ENCODE measurements at regions not wholly inside any gene's neighbourhood (a gene's known extent, or its start where the extent isn't known, plus 50 kb on each side); places are given as distances from the start of the nearest gene placed in this dataset.

GRCh38 chr16:87127061-87127765 lies 190.0 kb downstream of the C16orf95 start:
- Histone ChIP-seq H3K4me3 (peak overlapping the region; percentile 50), H3K27me3 (replicated peaks; ENCODE audit: insufficient read depth) (no peaks in the 10 kb centered on the region), H3K9me3 (no peaks in the 10 kb centered on the region), H3K36me3 (no peaks in the 10 kb centered on the region), H3K27ac (peak overlapping the region; percentile 89 to 92), H3K4me1 (ENCODE audit: control insufficient read depth in 1 of 2, low read depth in 2 of 2) (peaks cover 20 to 55% of the 10 kb centered on the region in 2 donors)
- TF ChIP-seq CTCF (IDR thresholded peaks at IDR 0.05) = peak; percentile 22
- no peak for DNase-seq (ENCODE audit: low spot score)
- peak; percentile 18 for ATAC-seq (ENCODE audit: insufficient number of reproducible peaks, low FRiP score, low read depth)

- Histone ChIP-seq H3K9me3 (no peaks in the 10 kb centered on the region), H3K27ac (peak overlapping the region; percentile 89 to 92), H3K4me3 (no peak overlapping the region), H3K4me1 (ENCODE audit: control insufficient read depth in 1 of 2, low read depth in 2 of 2) (peaks cover 20 to 61% of the 10 kb centered on the region in 2 donors), H3K27me3 (replicated peaks; ENCODE audit: insufficient read depth) (no peaks in the 10 kb centered on the region), H3K36me3 (no peaks in the 10 kb centered on the region)
- no peak for TF ChIP-seq CTCF (IDR thresholded peaks at IDR 0.05)
- DNase-seq (ENCODE audit: low spot score) (no peak), ATAC-seq (ENCODE audit: insufficient number of reproducible peaks, low FRiP score, low read depth) (no peak)
Measured at GRCh38 chr16:87127766-87128147, 189.4 kb downstream of the C16orf95 start.

- Histone ChIP-seq H3K27ac (no peak overlapping the region), H3K9me3 (no peaks in the 10 kb centered on the region), H3K4me1 (ENCODE audit: control insufficient read depth in 1 of 2, low read depth in 2 of 2) (peaks cover 20 to 65% of the 10 kb centered on the region in 2 donors), H3K27me3 (replicated peaks; ENCODE audit: insufficient read depth) (no peaks in the 10 kb centered on the region), H3K4me3 (peak overlapping the region; percentile 5), H3K36me3 (no peaks in the 10 kb centered on the region)
- no peak for ATAC-seq (ENCODE audit: insufficient number of reproducible peaks, low FRiP score, low read depth)
- DNase-seq (ENCODE audit: low spot score) = no peak
- no peak for TF ChIP-seq CTCF (IDR thresholded peaks at IDR 0.05)
Measured at GRCh38 chr16:87129771-87130170, 187.4 kb downstream of the C16orf95 start.

GRCh38 chr16:87131061-87131995 lies 185.9 kb downstream of the C16orf95 start:
- no peak for DNase-seq (ENCODE audit: low spot score)
- H3K4me1 ChIP-seq (ENCODE audit: control insufficient read depth in 1 of 2, low read depth in 2 of 2) = peaks cover 13 to 62% of the 10 kb centered on the region in 2 donors
- H3K4me3 ChIP-seq = no peak overlapping the region
- no peaks in the 10 kb centered on the region for H3K27me3 ChIP-seq (replicated peaks; ENCODE audit: insufficient read depth)
- TF ChIP-seq CTCF (IDR thresholded peaks at IDR 0.05) = no peak
- ATAC-seq (ENCODE audit: insufficient number of reproducible peaks, low FRiP score, low read depth) = no peak
- H3K27ac ChIP-seq = no peak overlapping the region
- H3K9me3 ChIP-seq = no peaks in the 10 kb centered on the region
- H3K36me3 ChIP-seq = no peaks in the 10 kb centered on the region

- Histone ChIP-seq H3K27me3 (replicated peaks; ENCODE audit: insufficient read depth) (no peaks in the 10 kb centered on the region), H3K9me3 (no peaks in the 10 kb centered on the region), H3K4me1 (ENCODE audit: control insufficient read depth in 1 of 2, low read depth in 2 of 2) (peaks cover 9 to 56% of the 10 kb centered on the region in 2 donors), H3K36me3 (no peaks in the 10 kb centered on the region), H3K4me3 (no peak overlapping the region), H3K27ac (no peak overlapping the region)
- DNase-seq (ENCODE audit: low spot score) = no peak
- no peak for TF ChIP-seq CTCF (IDR thresholded peaks at IDR 0.05)
- no peak for ATAC-seq (ENCODE audit: insufficient number of reproducible peaks, low FRiP score, low read depth)
Measured at GRCh38 chr16:87131996-87132345, 185.2 kb downstream of the C16orf95 start.

Measured in thoracic aorta (tissue), 2 donors.